T-cell (primary cell): ENCODE measurements at regions not wholly inside any gene's neighbourhood (a gene's known extent, or its start where the extent isn't known, plus 50 kb on each side); places are given as distances from the start of the nearest gene placed in this dataset.

Source experiments
- ATAC-seq, 4 experiments: fragments of 200-7000 bp in 3 of 4; fragments of 150-1000 bp in 1 of 4; cut with Tn5 transposase; replicated peaks in 1 of 4; 1 replicate in 3 of 4; 2 replicates in 1 of 4; pipeline ENCODE4 v1.10.0; 2021; ENCODE audit warnings: moderate library complexity in 3 of 4, mild to moderate bottlenecking in 2 of 4, moderate number of reproducible peaks in 1 of 4
- CTCF ChIA-PET, 2 donors: fragments of 300-600 bp; sonication (Branson Sonifier 250); formaldehyde crosslinking; loops; one replicate each; lab custom pipeline; 2022; ENCODE audit warnings: antibody characterized with exemption in 2 of 2; lab: Charles Lee
- POLR2A ChIA-PET, 2 donors: fragments of 300-600 bp; sonication (Branson Sonifier 250); formaldehyde crosslinking; loops; one replicate each; lab custom pipeline; 2022; ENCODE audit warnings: antibody characterized with exemption in 2 of 2; lab: Charles Lee
- DNase-seq, 35 experiments: peaks; one replicate each; pipeline versions ENCODE4 v3.0.0 to v3.0.0-alpha.2; 2013 to 2023
- H3K27ac ChIP-seq: one replicate; pipeline ENCODE4 v1.5.1; 2013; ENCODE audit warnings: low read length
- H3K27me3 ChIP-seq, 2 experiments: replicated peaks in 1 of 2; 1 replicate in 1 of 2; 2 replicates in 1 of 2; pipeline versions ENCODE4 v1.6.1 to v1.7.0; 2013; ENCODE audit warnings: low read length in 1 of 2, mixed read lengths in 1 of 2; ENCODE audit not compliant: control insufficient read depth in 2 of 2, insufficient read depth in 2 of 2; ENCODE audit errors: extremely low read depth in 1 of 2
- H3K36me3 ChIP-seq, 2 donors: 1 replicate in 1 of 2; 2 replicates in 1 of 2; pipeline versions ENCODE4 v1.6.1 to v1.7.0; 2013; ENCODE audit warnings: low read length in 1 of 2; ENCODE audit not compliant: control insufficient read depth in 2 of 2, insufficient read depth in 1 of 2; ENCODE audit errors: extremely low read depth in 1 of 2
- H3K4me1 ChIP-seq, 2 experiments: 1 replicate in 1 of 2; 2 replicates in 1 of 2; pipeline versions ENCODE4 v1.6.1 to v1.7.0; 2013; ENCODE audit warnings: low read length in 2 of 2, mixed read lengths in 1 of 2; ENCODE audit not compliant: insufficient read depth in 2 of 2, control insufficient read depth in 1 of 2; ENCODE audit errors: extremely low read depth in 1 of 2
- H3K4me3 ChIP-seq, 2 donors: 1 replicate in 1 of 2; 2 replicates in 1 of 2; pipeline versions ENCODE4 v1.5.1 to v1.7.0; 2013; ENCODE audit warnings: mild to moderate bottlenecking in 2 of 2, low read length in 1 of 2, moderate library complexity in 1 of 2; ENCODE audit not compliant: control insufficient read depth in 1 of 2; ENCODE audit errors: extremely low read depth in 1 of 2
- H3K9me3 ChIP-seq: 2 replicates; pipeline ENCODE4 v1.7.0; 2013
- H3K27ac Mint-ChIP-seq, 2 donors: one replicate each; pipeline ENCODE4 v1.8.0; 2020 to 2021; ENCODE audit warnings: mild to moderate bottlenecking in 2 of 2, mixed read lengths in 2 of 2
- H3K27me3 Mint-ChIP-seq, 2 donors: one replicate each; pipeline ENCODE4 v1.8.0; 2021 to 2022; ENCODE audit warnings: mixed read lengths in 2 of 2
- H3K36me3 Mint-ChIP-seq: one replicate; pipeline ENCODE4 v1.8.0; 2021; ENCODE audit warnings: mixed read lengths
- H3K4me1 Mint-ChIP-seq, 3 donors: one replicate each; pipeline ENCODE4 v1.8.0; 2020 to 2022; ENCODE audit warnings: mixed read lengths in 3 of 3, mild to moderate bottlenecking in 1 of 3
- H3K4me3 Mint-ChIP-seq, 3 donors: one replicate each; pipeline ENCODE4 v1.8.0; 2020 to 2022; ENCODE audit warnings: mild to moderate bottlenecking in 3 of 3, mixed read lengths in 3 of 3, moderate library complexity in 3 of 3
- H3K9me3 Mint-ChIP-seq, 3 donors: one replicate each; pipeline ENCODE4 v1.8.0; 2020 to 2022; ENCODE audit warnings: mixed read lengths in 3 of 3
- WGBS: methylation state at CpG from one replicate; pipeline ENCODE4 v1.1.5; 2013; ENCODE audit warnings: missing lambda C conversion rate; ENCODE audit not compliant: insufficient coverage; 5-methylcytosine and 5-hydroxymethylcytosine counted together

- WGBS = 76% methylated on average over 8 of the region's 8 CpGs
- DNase-seq = no peak
- H3K9me3 Mint-ChIP-seq = no peaks in the 10 kb centered on the region
Measured at GRCh38 chr9:95615246-95615645, 98.5 kb upstream of the PTCH1 start.

DNA sequence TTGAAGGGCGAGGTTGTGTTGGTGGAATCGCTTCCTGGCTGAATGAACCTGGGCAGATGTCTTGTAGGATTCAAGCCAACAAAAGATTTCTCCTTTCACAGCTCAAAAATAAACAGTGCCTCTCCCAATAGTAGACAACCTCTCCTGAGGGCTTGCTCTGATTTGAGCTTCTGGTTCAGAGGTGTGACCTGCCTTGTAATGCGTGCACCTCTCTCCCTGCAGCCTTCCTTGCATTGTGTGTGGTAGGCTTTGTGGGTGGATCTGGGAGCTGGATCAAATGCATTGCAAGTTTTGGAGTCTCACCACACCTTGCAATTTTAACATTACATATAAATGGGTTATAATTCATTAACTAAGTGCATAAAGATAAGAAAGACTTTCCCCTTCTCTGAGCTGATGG is 96.9 kb upstream of the PTCH1 start:
- no peak overlapping the region for H3K27ac Mint-ChIP-seq
- Histone ChIP-seq H3K36me3 (no peaks in the 10 kb centered on the region), H3K27ac (no peak overlapping the region), H3K9me3 (no peaks in the 10 kb centered on the region), H3K27me3 (peaks cover 0 to 25% of the 10 kb centered on the region in 2 experiments), H3K4me1 (no peaks in the 10 kb centered on the region), H3K4me3 (no peak overlapping the region)
- no peak for ATAC-seq
- ChIA-PET POLR2A (no interaction called here), CTCF (interaction anchor here in 1 of 2 donors (0.5 kb wide), 1 partner anchor 98 kb away, joined by 6 read pairs; no protein-coding TSS in a partner anchor)
- no CpG with 5 or more reads among the region's 3 CpGs for WGBS
- peaks cover 0 to 6% (median 0%) of the 10 kb centered on the region in 3 donors for H3K4me1 Mint-ChIP-seq
- H3K36me3 Mint-ChIP-seq = no peaks in the 10 kb centered on the region
- no peak overlapping the region for H3K4me3 Mint-ChIP-seq
- no peak for DNase-seq
- no peaks in the 10 kb centered on the region for H3K9me3 Mint-ChIP-seq
- H3K27me3 Mint-ChIP-seq = peaks cover 1 to 9% of the 10 kb centered on the region in 2 donors

More at GRCh38 chr9:95615246-95615645, 98.5 kb upstream of the PTCH1 start:
- H3K27ac Mint-ChIP-seq = no peak overlapping the region
- Histone ChIP-seq H3K27me3 (peaks cover 0 to 26% of the 10 kb centered on the region in 2 experiments), H3K27ac (no peak overlapping the region), H3K4me1 (no peaks in the 10 kb centered on the region), H3K9me3 (no peaks in the 10 kb centered on the region), H3K36me3 (no peaks in the 10 kb centered on the region), H3K4me3 (no peak overlapping the region)
- POLR2A ChIA-PET = no interaction called here
- no peak overlapping the region for H3K4me3 Mint-ChIP-seq
- no peak for ATAC-seq
- peaks cover 1 to 9% of the 10 kb centered on the region in 2 donors for H3K27me3 Mint-ChIP-seq
- H3K36me3 Mint-ChIP-seq = no peaks in the 10 kb centered on the region
- peaks cover 0 to 6% (median 0%) of the 10 kb centered on the region in 3 donors for H3K4me1 Mint-ChIP-seq
- CTCF ChIA-PET = no interaction called here

- Mint-ChIP-seq H3K4me1 (peaks cover 0 to 6% (median 0%) of the 10 kb centered on the region in 3 donors), H3K4me3 (no peak overlapping the region), H3K36me3 (no peaks in the 10 kb centered on the region), H3K9me3 (no peaks in the 10 kb centered on the region), H3K27ac (no peak overlapping the region), H3K27me3 (peaks cover 1 to 9% of the 10 kb centered on the region in 2 donors)
- Histone ChIP-seq H3K27ac (no peak overlapping the region), H3K4me1 (no peaks in the 10 kb centered on the region), H3K4me3 (no peak overlapping the region), H3K9me3 (no peaks in the 10 kb centered on the region), H3K27me3 (peaks cover 0 to 14% of the 10 kb centered on the region in 2 experiments), H3K36me3 (no peaks in the 10 kb centered on the region)
- ATAC-seq (no peak), DNase-seq (no peak)
- ChIA-PET POLR2A (no interaction called here), CTCF (no interaction called here)
- 80% methylated on average over 3 of the region's 5 CpGs for WGBS
Measured at GRCh38 chr9:95611354-95611753, 94.6 kb upstream of the PTCH1 start.

DNA sequence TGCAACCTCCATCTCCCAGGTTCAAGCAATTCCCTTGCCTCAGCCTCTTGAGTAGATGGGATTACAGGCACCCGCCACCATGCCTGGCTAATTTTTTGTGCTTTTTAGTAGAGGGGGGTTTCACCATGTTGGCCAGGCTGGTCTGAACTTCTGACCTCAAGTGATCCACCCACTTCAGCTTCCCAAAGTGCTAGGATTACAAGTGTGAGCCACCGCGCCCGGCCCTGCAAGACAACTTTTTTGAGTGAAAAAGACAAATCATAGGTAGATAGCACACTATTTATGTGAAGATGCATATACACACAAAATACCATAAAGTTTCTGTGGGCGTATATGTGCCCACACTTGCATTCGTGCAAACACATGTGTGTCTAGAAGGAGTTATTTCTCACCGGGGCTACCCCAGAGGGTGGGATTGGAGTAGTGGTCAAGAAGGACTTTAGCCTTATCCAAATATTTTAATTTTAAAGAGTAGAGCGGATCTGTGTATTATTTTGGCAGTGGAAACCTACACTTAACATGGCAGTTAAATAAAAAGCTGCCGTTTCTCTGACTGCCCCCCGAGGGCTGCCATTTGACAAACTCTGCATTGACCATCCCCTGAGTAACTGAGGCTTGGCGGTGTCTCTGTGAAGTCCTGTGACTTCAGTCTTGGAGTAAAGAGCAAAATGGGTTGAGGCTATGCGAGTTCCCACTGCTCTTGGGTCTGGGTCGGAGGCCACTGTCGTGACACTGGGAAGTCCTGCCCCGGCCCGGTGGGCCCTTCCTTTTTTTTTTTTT is 93.4 kb upstream of the PTCH1 start:
- Histone ChIP-seq H3K4me1 (no peaks in the 10 kb centered on the region), H3K9me3 (no peaks in the 10 kb centered on the region), H3K36me3 (no peaks in the 10 kb centered on the region), H3K27ac (no peak overlapping the region), H3K4me3 (no peak overlapping the region), H3K27me3 (peaks cover 0 to 10% of the 10 kb centered on the region in 2 experiments)
- ATAC-seq (no peak), DNase-seq (no peak)
- Mint-ChIP-seq H3K4me3 (no peak overlapping the region), H3K27ac (no peak overlapping the region), H3K9me3 (no peaks in the 10 kb centered on the region), H3K27me3 (peaks cover 0 to 5% of the 10 kb centered on the region in 2 donors), H3K4me1 (no peaks in the 10 kb centered on the region), H3K36me3 (no peaks in the 10 kb centered on the region)
- ChIA-PET POLR2A (no interaction called here), CTCF (interaction anchor here in 1 of 2 donors (0.6 kb wide), 1 partner anchor 420 kb away, joined by 4 read pairs; no protein-coding TSS in a partner anchor)
- 100% methylated on average over 4 of the region's 16 CpGs for WGBS

DNA sequence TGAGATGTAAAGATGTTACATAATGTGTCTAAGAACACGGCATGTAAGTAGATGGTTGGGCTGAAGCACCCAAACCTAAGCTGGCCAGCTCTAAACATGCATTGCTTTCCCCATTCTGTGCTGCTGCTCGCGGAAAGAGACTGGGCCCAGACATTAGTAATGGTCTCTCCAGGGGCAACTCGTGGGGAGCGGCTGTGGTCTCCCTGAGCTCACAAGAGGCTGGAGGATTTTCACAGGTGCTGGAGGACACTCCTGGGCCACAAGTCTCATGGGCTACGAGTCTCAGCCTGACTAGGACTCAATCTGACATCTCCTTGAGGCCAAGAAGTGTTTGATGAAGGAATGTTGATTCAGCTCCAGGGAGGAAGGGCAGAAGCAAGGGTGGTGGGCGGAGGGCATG is 92.7 kb upstream of the PTCH1 start:
- Histone ChIP-seq H3K27me3 (peaks cover 0 to 7% of the 10 kb centered on the region in 2 experiments), H3K27ac (no peak overlapping the region), H3K4me3 (no peak overlapping the region), H3K4me1 (no peaks in the 10 kb centered on the region), H3K36me3 (no peaks in the 10 kb centered on the region), H3K9me3 (no peaks in the 10 kb centered on the region)
- Mint-ChIP-seq H3K4me3 (no peak overlapping the region), H3K27ac (no peak overlapping the region), H3K27me3 (no peaks in the 10 kb centered on the region), H3K9me3 (no peaks in the 10 kb centered on the region), H3K4me1 (no peaks in the 10 kb centered on the region), H3K36me3 (no peaks in the 10 kb centered on the region)
- ChIA-PET POLR2A (no interaction called here), CTCF (no interaction called here)
- WGBS = 79% methylated on average over 6 of the region's 7 CpGs
- ATAC-seq (no peak), DNase-seq (no peak)

- no peaks in the 10 kb centered on the region for H3K36me3 Mint-ChIP-seq
- Histone ChIP-seq H3K4me3 (no peak overlapping the region), H3K36me3 (no peaks in the 10 kb centered on the region), H3K9me3 (no peaks in the 10 kb centered on the region), H3K27me3 (peaks cover 0 to 4% of the 10 kb centered on the region in 2 experiments), H3K27ac (no peak overlapping the region), H3K4me1 (no peaks in the 10 kb centered on the region)
- POLR2A ChIA-PET = no interaction called here
- no peak overlapping the region for H3K4me3 Mint-ChIP-seq
- no peak overlapping the region for H3K27ac Mint-ChIP-seq
- H3K9me3 Mint-ChIP-seq = no peaks in the 10 kb centered on the region
- no peaks in the 10 kb centered on the region for H3K27me3 Mint-ChIP-seq
- H3K4me1 Mint-ChIP-seq = no peaks in the 10 kb centered on the region
- CTCF ChIA-PET = interaction anchor here in 1 of 2 donors (0.7 kb wide), 1 partner anchor 982 kb away, joined by 5 read pairs; no protein-coding TSS in a partner anchor
- no peak for ATAC-seq
- WGBS = no CpG with 5 or more reads among the region's 1 CpG
- DNase-seq = no peak
Measured at GRCh38 chr9:95608341-95608740, 91.6 kb upstream of the PTCH1 start.
